Fibroblast of skin of abdomen (primary cell): ENCODE measurements at regions not wholly inside any gene's neighbourhood (a gene's known extent, or its start where the extent isn't known, plus 50 kb on each side); places are given as distances from the start of the nearest gene placed in this dataset.

ENCODE experiments used
- DNase-seq: peaks from one replicate; pipeline ENCODE4 v3.0.0-alpha.2; 2013

- DNase-seq: no peak
These were observed 390.4 kb downstream of the HTR1B start for GRCh38 chr6:77072694-77073409.

- no peak for DNase-seq
These were observed 399.8 kb downstream of the HTR1B start for GRCh38 chr6:77063494-77063893.

GRCh38 chr6:77055711-77056110 is 407.6 kb downstream of the HTR1B start:
- no peak for DNase-seq

- peak; percentile 41 for DNase-seq
These were observed 422.6 kb downstream of the HTR1B start for GRCh38 chr6:77040568-77041195.

- peak; percentile 69 for DNase-seq
These were observed 424.5 kb downstream of the HTR1B start for GRCh38 chr6:77038807-77039206.

- DNase-seq: no peak
These were observed 425.9 kb downstream of the HTR1B start for GRCh38 chr6:77037439-77037838.

GRCh38 chr6:77036400-77036799 is 426.9 kb downstream of the HTR1B start:
- DNase-seq: no peak

- DNase-seq: peak; percentile 96
These were observed 429.1 kb downstream of the HTR1B start for GRCh38 chr6:77034161-77034560.

- DNase-seq: peak; percentile 59
These were observed 432.2 kb downstream of the HTR1B start for GRCh38 chr6:77030929-77031674.

- no peak for DNase-seq
These were observed 436.9 kb downstream of the HTR1B start for GRCh38 chr6:77026341-77026740.

GRCh38 chr6:77025736-77026223 is 437.5 kb downstream of the HTR1B start:
- DNase-seq: no peak

- no peak for DNase-seq
These were observed 441.5 kb downstream of the HTR1B start for GRCh38 chr6:77021778-77022177.

- no peak for DNase-seq
These were observed 442.1 kb downstream of the HTR1B start for GRCh38 chr6:77021232-77021631.

GRCh38 chr6:77019081-77019480 is 444.2 kb downstream of the HTR1B start:
- DNase-seq: no peak

GRCh38 chr6:77017537-77017936 is 445.8 kb downstream of the HTR1B start:
- no peak for DNase-seq

GRCh38 chr6:77015350-77015749 is 447.9 kb downstream of the HTR1B start:
- peak; percentile 31 for DNase-seq

- DNase-seq: no peak
These were observed 451.3 kb downstream of the HTR1B start for GRCh38 chr6:77011929-77012545.

GRCh38 chr6:77010931-77011542 is 452.3 kb downstream of the HTR1B start:
- DNase-seq: no peak

- no peak for DNase-seq
These were observed 470.7 kb downstream of the HTR1B start for GRCh38 chr6:76992553-76992952.

GRCh38 chr6:76984572-76984971 is 478.7 kb downstream of the HTR1B start:
- DNase-seq: no peak

GRCh38 chr6:76982476-76983199 is 480.7 kb downstream of the HTR1B start:
- no peak for DNase-seq

GRCh38 chr6:76972474-76972873 is 490.8 kb downstream of the HTR1B start:
- DNase-seq: no peak
